ENCODE measurements at regions not wholly inside any gene's neighbourhood (a gene's known extent, or its start where the extent isn't known, plus 50 kb on each side); places are given as distances from the start of the nearest gene placed in this dataset.

GRCh38 chr5:180411948-180412347 is 58.8 kb upstream of the GFPT2 start:
- H3K36me3 ChIP-seq (ENCODE audit: control insufficient read depth in 1 of 2, insufficient read depth in 2 of 2, low read length in 2 of 2) = no peaks in the 10 kb centered on the region
- no peaks in the 10 kb centered on the region for H3K9me3 ChIP-seq (ENCODE audit: insufficient read depth, low read depth, low read length)
- no peak overlapping the region for H2AK5ac ChIP-seq (ENCODE audit: low read length)
- no peaks in the 10 kb centered on the region for H3K79me1 ChIP-seq (ENCODE audit: low read length)
- no peak overlapping the region for H2BK12ac ChIP-seq (ENCODE audit: low read length)
- H3K14ac ChIP-seq (ENCODE audit: low read length) = no peak overlapping the region
- no peak overlapping the region for H3K27ac ChIP-seq (ENCODE audit: low read depth, low read length)
- no peak overlapping the region for H3K4me3 ChIP-seq (ENCODE audit: low read depth, low read length)
- H3K23ac ChIP-seq (ENCODE audit: low read length) = no peak overlapping the region
- no peak overlapping the region for H3K4me2 ChIP-seq (ENCODE audit: low read length)
- H2BK120ac ChIP-seq (ENCODE audit: insufficient read depth, low read length, poor library complexity) = no peak overlapping the region
- no peak overlapping the region for H3K9ac ChIP-seq (ENCODE audit: low read length)
- H4K8ac ChIP-seq (ENCODE audit: low read depth, low read length) = no peak overlapping the region
- DNase-seq = no peak
- H3K18ac ChIP-seq (ENCODE audit: low read length) = no peak overlapping the region
- H3K4ac ChIP-seq (ENCODE audit: low read depth, low read length) = no peak overlapping the region
- H2AFZ ChIP-seq (ENCODE audit: insufficient read depth, low read length, poor library complexity) = no peak overlapping the region
- no peaks in the 10 kb centered on the region for H3K4me1 ChIP-seq (ENCODE audit: control insufficient read depth in 1 of 2, insufficient read depth in 2 of 2, low read length in 2 of 2)
- H4K91ac ChIP-seq (ENCODE audit: low read depth, low read length) = no peak overlapping the region
- H2BK5ac ChIP-seq (ENCODE audit: low read depth, low read length, poor library complexity) = no peak overlapping the region
- H3K79me2 ChIP-seq (ENCODE audit: control insufficient read depth, insufficient read depth, low read length, poor library complexity) = no peaks in the 10 kb centered on the region
- no peaks in the 10 kb centered on the region for H3K27me3 ChIP-seq (ENCODE audit: insufficient read depth, low read length)
- WGBS (ENCODE audit: extremely low coverage, insufficient coverage, insufficient read length) = no CpG with 5 or more reads among the region's 10 CpGs
- H4K12ac ChIP-seq (ENCODE audit: low read depth, low read length) = no peak overlapping the region

- H3K14ac ChIP-seq (ENCODE audit: low read length) = no peak overlapping the region
- H4K12ac ChIP-seq (ENCODE audit: low read depth, low read length) = no peak overlapping the region
- no peak overlapping the region for H2AFZ ChIP-seq (ENCODE audit: insufficient read depth, low read length, poor library complexity)
- no peaks in the 10 kb centered on the region for H3K79me2 ChIP-seq (ENCODE audit: control insufficient read depth, insufficient read depth, low read length, poor library complexity)
- H2AK5ac ChIP-seq (ENCODE audit: low read length) = no peak overlapping the region
- DNase-seq = no peak
- H4K8ac ChIP-seq (ENCODE audit: low read depth, low read length) = no peak overlapping the region
- no peaks in the 10 kb centered on the region for H3K27me3 ChIP-seq (ENCODE audit: insufficient read depth, low read length)
- no peaks in the 10 kb centered on the region for H3K9me3 ChIP-seq (ENCODE audit: insufficient read depth, low read depth, low read length)
- no peak overlapping the region for H4K91ac ChIP-seq (ENCODE audit: low read depth, low read length)
- no peak overlapping the region for H3K4me2 ChIP-seq (ENCODE audit: low read length)
- no CpG with 5 or more reads among the region's 4 CpGs for WGBS (ENCODE audit: extremely low coverage, insufficient coverage, insufficient read length)
- no peaks in the 10 kb centered on the region for H3K36me3 ChIP-seq (ENCODE audit: control insufficient read depth in 1 of 2, insufficient read depth in 2 of 2, low read length in 2 of 2)
- no peak overlapping the region for H3K4ac ChIP-seq (ENCODE audit: low read depth, low read length)
- H2BK12ac ChIP-seq (ENCODE audit: low read length) = no peak overlapping the region
- no peak overlapping the region for H2BK5ac ChIP-seq (ENCODE audit: low read depth, low read length, poor library complexity)
- H3K23ac ChIP-seq (ENCODE audit: low read length) = no peak overlapping the region
- H3K4me1 ChIP-seq (ENCODE audit: control insufficient read depth in 1 of 2, insufficient read depth in 2 of 2, low read length in 2 of 2) = no peaks in the 10 kb centered on the region
- H3K9ac ChIP-seq (ENCODE audit: low read length) = no peak overlapping the region
- no peak overlapping the region for H3K4me3 ChIP-seq (ENCODE audit: low read depth, low read length)
- no peak overlapping the region for H3K27ac ChIP-seq (ENCODE audit: low read depth, low read length)
- no peaks in the 10 kb centered on the region for H3K79me1 ChIP-seq (ENCODE audit: low read length)
- no peak overlapping the region for H2BK120ac ChIP-seq (ENCODE audit: insufficient read depth, low read length, poor library complexity)
- no peak overlapping the region for H3K18ac ChIP-seq (ENCODE audit: low read length)
Observed at GRCh38 chr5:180414176-180414575, 61.0 kb upstream of the GFPT2 start.

- H3K23ac ChIP-seq (ENCODE audit: low read length) = no peak overlapping the region
Observed at GRCh38 chr5:180421672-180422071, 68.5 kb upstream of the GFPT2 start.

GRCh38 chr5:180423133-180423532 is 70.0 kb upstream of the GFPT2 start:
- no peaks in the 10 kb centered on the region for H3K9me3 ChIP-seq (ENCODE audit: insufficient read depth, low read depth, low read length)
- H3K18ac ChIP-seq (ENCODE audit: low read length) = no peak overlapping the region
- no peak overlapping the region for H4K91ac ChIP-seq (ENCODE audit: low read depth, low read length)
- no peak overlapping the region for H3K27ac ChIP-seq (ENCODE audit: low read depth, low read length)
- no peaks in the 10 kb centered on the region for H3K27me3 ChIP-seq (ENCODE audit: insufficient read depth, low read length)
- no peak overlapping the region for H3K4me3 ChIP-seq (ENCODE audit: low read depth, low read length)
- no peak overlapping the region for H3K9ac ChIP-seq (ENCODE audit: low read length)
- no peak overlapping the region for H4K12ac ChIP-seq (ENCODE audit: low read depth, low read length)
- no peaks in the 10 kb centered on the region for H3K79me2 ChIP-seq (ENCODE audit: control insufficient read depth, insufficient read depth, low read length, poor library complexity)
- H2BK12ac ChIP-seq (ENCODE audit: low read length) = no peak overlapping the region
- H3K4me1 ChIP-seq (ENCODE audit: control insufficient read depth in 1 of 2, insufficient read depth in 2 of 2, low read length in 2 of 2) = no peaks in the 10 kb centered on the region
- H2AFZ ChIP-seq (ENCODE audit: insufficient read depth, low read length, poor library complexity) = no peak overlapping the region
- H3K4ac ChIP-seq (ENCODE audit: low read depth, low read length) = no peak overlapping the region
- H2BK120ac ChIP-seq (ENCODE audit: insufficient read depth, low read length, poor library complexity) = no peak overlapping the region
- no peaks in the 10 kb centered on the region for H3K79me1 ChIP-seq (ENCODE audit: low read length)
- no peak overlapping the region for H3K14ac ChIP-seq (ENCODE audit: low read length)
- no peak overlapping the region for H2BK5ac ChIP-seq (ENCODE audit: low read depth, low read length, poor library complexity)
- no CpG with 5 or more reads among the region's 2 CpGs for WGBS (ENCODE audit: extremely low coverage, insufficient coverage, insufficient read length)
- H3K23ac ChIP-seq (ENCODE audit: low read length) = no peak overlapping the region
- no peak for DNase-seq
- no peaks in the 10 kb centered on the region for H3K36me3 ChIP-seq (ENCODE audit: control insufficient read depth in 1 of 2, insufficient read depth in 2 of 2, low read length in 2 of 2)
- H2AK5ac ChIP-seq (ENCODE audit: low read length) = no peak overlapping the region
- no peak overlapping the region for H3K4me2 ChIP-seq (ENCODE audit: low read length)
- H4K8ac ChIP-seq (ENCODE audit: low read depth, low read length) = no peak overlapping the region

More at GRCh38 chr5:180421672-180422071, 68.5 kb upstream of the GFPT2 start:
- Histone ChIP-seq H3K9ac (ENCODE audit: low read length) (no peak overlapping the region), H3K4me1 (ENCODE audit: control insufficient read depth in 1 of 2, insufficient read depth in 2 of 2, low read length in 2 of 2) (no peaks in the 10 kb centered on the region), H3K18ac (ENCODE audit: low read length) (no peak overlapping the region), H3K14ac (ENCODE audit: low read length) (no peak overlapping the region), H3K4ac (ENCODE audit: low read depth, low read length) (no peak overlapping the region), H3K27ac (ENCODE audit: low read depth, low read length) (no peak overlapping the region), H3K79me1 (ENCODE audit: low read length) (no peaks in the 10 kb centered on the region), H2BK5ac (ENCODE audit: low read depth, low read length, poor library complexity) (no peak overlapping the region), H3K27me3 (ENCODE audit: insufficient read depth, low read length) (no peaks in the 10 kb centered on the region), H3K4me3 (ENCODE audit: low read depth, low read length) (no peak overlapping the region), H2AFZ (ENCODE audit: insufficient read depth, low read length, poor library complexity) (no peak overlapping the region), H3K9me3 (ENCODE audit: insufficient read depth, low read depth, low read length) (no peaks in the 10 kb centered on the region), H4K8ac (ENCODE audit: low read depth, low read length) (no peak overlapping the region), H2BK12ac (ENCODE audit: low read length) (no peak overlapping the region), H4K12ac (ENCODE audit: low read depth, low read length) (no peak overlapping the region), H3K79me2 (ENCODE audit: control insufficient read depth, insufficient read depth, low read length, poor library complexity) (no peaks in the 10 kb centered on the region), H4K91ac (ENCODE audit: low read depth, low read length) (no peak overlapping the region), H3K4me2 (ENCODE audit: low read length) (no peak overlapping the region), H3K36me3 (ENCODE audit: control insufficient read depth in 1 of 2, insufficient read depth in 2 of 2, low read length in 2 of 2) (no peaks in the 10 kb centered on the region), H2AK5ac (ENCODE audit: low read length) (no peak overlapping the region), H2BK120ac (ENCODE audit: insufficient read depth, low read length, poor library complexity) (no peak overlapping the region)
- WGBS (ENCODE audit: extremely low coverage, insufficient coverage, insufficient read length) = no CpG with 5 or more reads among the region's 3 CpGs
- no peak for DNase-seq
